ENCODE measurements at regions not wholly inside any gene's neighbourhood (a gene's known extent, or its start where the extent isn't known, plus 50 kb on each side); places are given as distances from the start of the nearest gene placed in this dataset.
"Not testable (repeated sequence)": the region's sequence is repeated elsewhere in the genome, so short reads cannot be mapped to it uniquely, and the experiment has no call there.

DNA sequence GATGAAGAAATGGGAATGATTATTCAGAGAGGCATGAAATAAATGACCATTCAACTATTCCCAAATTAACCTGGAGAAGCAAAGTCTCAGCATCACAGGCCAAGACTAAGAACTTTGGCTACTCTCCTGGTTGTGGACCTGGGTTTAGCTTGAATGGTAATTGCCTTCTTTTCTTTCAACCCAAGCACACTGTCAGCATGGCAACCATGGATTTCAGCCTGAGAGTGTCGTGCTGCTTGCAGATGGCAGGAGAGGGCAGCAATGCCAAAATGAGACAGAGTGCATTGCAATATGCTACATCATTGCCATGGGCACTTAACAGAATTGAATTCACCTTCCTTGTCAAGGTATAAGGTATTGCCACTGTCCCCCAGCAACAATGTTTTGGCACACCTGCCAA, 767.2 kb downstream of the REEP3 start:
- DNase-seq, result peak in 16 of 42 donors; percentile 5 to 57 (median 26)
- intact Hi-C loops (cut with DNase I), result no loop called here

DNA sequence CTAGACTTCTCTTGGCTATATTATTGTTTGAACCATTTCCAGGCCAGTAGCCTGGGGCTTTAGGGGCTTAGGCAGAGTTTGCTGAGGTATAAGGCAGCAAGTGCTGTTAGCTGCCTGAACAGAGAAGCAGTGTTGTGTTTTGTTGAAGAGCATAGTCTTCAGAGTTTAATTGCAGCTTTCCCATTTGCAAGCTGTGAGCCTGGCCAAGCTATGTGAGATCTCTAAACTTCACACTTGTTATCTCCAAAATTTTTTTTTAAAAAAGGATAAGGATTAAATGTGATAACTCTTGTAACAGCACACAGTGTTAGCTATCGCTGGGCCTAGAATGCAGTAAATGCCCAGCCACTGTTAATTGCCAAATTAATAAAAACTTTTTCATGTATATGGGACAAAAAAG, 782.4 kb downstream of the REEP3 start:
- intact Hi-C loops (cut with DNase I), result no loop called here
- DNase-seq, result no peak

DNA sequence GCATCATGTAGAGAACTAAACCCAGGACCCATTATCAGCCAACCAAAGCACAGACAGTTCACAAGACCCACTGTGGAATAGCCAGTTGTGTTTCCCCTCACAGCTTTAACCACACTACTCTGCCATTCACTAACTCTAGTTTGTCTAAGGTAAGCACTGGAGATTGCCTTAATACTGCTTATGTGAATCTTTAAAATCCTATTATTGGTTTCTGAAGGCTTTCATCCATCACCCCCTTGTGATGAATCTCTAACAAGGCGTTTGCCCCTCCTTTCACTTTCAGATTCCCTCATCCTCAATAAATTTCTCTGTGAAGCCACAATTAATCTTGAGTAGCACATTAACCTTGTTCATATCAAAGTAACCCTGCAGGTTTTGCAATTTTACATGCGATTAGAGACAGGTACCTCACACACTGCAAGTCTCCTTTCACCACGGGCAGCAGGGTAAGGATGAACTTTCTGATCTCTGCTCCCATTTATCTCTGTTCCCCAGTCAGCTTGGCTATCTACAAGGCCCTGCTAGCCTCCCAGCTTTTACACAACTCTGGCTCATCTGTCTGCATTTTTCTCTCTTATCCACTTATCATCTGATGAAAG, 785.6 kb downstream of the REEP3 start:
- intact Hi-C loops (cut with DNase I), result no loop called here
- no peak for DNase-seq

DNA sequence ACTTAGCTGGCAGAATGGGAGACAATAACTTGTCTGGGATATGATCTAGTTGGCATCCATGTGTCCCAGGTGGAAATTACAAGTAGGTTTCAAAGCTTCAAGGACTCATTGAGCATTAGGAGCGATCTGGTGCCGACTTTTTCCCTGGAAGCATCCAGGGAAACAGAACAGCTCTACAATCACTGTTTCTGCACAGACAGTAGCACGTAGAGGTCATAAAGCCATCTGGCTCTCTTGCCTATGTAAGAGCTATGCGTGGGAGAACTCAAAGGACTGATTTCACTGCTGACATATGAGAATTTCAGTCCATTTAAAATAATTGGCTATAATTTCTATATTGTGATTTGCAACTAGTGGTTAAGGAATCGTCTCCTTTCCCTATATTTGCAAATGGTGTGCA, 791.7 kb downstream of the REEP3 start:
- intact Hi-C loops (cut with DNase I), result no loop called here
- no peak for DNase-seq

DNA sequence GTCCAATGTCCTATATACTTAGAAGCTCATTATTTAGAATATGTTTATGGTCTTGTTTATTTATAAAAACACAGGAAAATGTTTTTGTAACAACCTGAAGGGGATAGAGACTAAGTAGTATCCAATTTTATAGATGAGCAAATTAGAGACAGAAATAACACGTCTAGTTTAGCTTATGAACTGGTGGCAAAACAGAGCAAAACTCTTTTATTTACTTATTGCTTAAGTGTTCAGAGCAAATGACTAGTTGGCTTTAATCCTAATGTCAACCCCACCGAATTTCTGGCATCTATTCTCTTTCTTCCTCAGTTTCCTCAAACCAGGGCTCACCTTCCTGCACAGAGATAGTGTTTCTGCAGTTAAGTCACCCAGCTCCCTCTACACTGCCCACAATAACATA, 792.8 kb downstream of the REEP3 start:
- intact Hi-C loops (cut with DNase I), result no loop called here
- no peak for DNase-seq

DNA sequence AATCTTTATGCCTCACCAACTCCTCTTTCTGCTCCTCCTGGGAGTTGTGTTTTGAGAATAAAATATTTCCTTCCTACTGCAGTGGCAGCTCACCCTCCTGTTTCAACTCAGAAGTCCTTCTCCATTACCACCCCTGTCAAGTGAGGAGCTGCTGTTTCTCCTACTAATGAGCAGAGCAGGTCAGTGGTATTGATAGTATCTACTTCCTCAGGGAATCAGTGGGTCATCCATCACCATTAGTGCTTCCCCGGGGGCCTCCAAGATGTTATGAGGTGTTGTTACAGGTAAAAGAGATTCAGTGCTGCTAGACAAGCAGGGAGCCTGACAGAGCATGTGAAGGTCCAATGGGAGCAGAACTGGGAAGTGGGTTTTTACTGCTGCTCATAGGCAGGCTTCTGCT, 795.2 kb downstream of the REEP3 start:
- intact Hi-C loops (cut with DNase I), result no loop called here
- no peak for DNase-seq

DNA sequence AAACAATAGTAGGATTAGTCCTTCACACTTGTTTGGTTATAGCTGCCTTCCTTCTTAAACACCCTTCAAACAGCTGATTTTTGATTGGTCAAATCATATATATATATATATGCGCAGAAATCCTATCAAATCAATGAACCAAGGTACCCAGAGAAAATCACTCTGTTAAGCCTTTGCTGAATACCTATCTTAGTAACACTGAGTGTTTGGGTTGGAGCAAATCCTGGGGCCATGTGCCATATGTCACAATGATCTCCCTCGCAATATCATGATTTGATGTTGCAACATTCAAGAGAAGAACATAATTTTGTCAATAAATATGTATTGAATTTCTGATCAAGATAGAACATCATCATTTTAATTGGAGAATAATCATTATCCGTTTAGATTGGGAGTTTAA, 795.6 kb downstream of the REEP3 start:
- no peak for DNase-seq
- intact Hi-C loops (cut with DNase I), result no loop called here

DNA sequence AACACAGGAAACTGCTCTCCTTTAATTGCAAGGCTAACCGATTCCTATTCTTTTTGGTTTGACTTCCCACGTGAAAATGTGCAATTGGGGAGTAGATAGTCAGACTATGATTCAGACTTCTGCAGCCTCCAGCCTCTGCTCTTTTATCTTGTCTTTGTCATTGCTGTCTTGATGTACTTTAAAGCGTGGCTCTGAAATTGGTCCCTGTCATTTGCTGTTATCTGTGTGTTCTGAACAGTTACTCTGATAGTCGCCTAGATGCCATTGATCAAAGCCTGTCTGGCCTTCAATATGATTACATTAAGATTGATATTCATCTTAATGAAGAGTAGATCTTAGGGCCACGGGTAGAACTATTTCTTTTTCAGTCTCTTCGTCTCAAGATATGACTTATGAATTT, 799.2 kb downstream of the REEP3 start:
- intact Hi-C loops (cut with DNase I), result no loop called here
- DNase-seq, result peak in 10 of 42 donors; percentile 3 to 45 (median 14)

DNA sequence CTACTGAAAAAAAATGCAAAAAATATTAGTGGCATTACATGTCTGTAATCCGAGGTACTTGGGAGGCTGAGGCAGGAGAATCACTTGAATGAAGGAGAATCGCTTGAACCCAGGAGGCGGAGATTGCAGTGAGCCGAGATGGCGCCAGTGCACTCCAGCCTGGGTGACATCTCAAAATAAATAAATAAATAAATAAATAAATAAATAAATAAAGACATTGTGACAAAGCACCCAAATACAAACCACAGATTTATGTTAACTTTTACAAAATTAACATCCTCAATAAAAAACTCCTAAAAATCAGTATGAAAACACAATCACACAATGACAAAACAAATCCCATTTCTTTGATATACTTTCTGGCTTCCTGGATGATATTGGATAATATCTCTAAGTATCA, 808.3 kb downstream of the REEP3 start:
- no peak for DNase-seq
- intact Hi-C loops (cut with DNase I), result no loop called here

DNA sequence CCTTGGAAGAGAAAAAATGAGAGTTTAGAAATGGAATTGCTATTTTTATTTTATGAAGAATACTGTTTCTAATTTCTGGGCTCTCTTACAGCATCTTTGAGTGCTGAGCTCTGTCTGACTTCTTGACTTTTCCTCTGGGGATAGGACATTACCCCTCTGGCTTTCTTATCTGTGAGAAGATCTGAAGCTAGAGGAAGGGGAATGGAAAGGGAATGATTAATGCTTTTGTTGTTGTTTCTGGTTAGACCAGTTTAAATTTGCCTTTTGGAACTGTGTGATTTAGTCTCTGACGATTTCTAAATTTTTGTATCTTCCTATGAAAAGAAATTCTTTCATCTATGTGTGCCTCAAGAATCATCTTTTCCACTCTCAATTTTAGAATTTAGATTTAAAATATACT, 811.4 kb downstream of the REEP3 start:
- intact Hi-C loops (cut with DNase I), result no loop called here
- no peak for DNase-seq

DNA sequence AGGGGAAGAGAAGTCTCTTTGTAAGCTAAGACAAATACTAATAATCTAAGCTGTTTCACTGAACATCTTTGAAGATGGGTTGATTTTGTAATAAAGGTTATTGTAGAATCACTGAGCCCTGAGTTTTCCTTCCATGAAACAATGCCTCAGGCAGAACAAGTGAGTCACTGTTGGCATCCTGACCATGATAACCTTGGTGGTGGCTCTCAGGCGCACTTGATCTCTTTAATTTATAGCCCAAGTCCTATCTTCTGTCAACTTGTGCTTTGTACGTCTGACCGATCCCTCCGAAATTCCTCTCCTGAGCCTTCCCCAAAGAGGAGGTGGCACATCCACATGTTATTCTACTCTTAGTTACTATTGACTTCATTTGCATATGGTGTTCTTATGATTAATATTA, 812.9 kb downstream of the REEP3 start:
- intact Hi-C loops (cut with DNase I), result no loop called here
- DNase-seq, result no peak

DNA sequence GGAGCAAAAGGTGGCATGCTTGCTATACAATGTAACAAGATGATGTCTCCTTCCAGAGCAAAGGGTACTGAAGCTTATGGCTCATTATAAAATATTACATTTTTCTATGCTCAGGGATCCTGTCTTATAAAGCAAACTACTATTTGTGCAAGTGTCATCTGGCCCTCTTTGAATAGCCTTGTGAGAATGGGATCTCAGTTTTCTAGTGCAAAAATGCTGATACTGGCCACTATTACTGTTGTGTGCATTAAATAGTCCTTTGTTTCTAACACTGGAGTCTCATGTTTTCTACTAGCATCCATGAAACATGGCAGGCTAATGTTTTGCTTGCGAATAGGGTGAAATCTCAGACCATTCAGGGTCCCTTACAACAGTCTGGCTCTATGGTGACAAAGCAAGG, 823.0 kb downstream of the REEP3 start:
- DNase-seq, result peak in 1 of 42 donors; percentile 20
- intact Hi-C loops (cut with DNase I), result no loop called here

DNA sequence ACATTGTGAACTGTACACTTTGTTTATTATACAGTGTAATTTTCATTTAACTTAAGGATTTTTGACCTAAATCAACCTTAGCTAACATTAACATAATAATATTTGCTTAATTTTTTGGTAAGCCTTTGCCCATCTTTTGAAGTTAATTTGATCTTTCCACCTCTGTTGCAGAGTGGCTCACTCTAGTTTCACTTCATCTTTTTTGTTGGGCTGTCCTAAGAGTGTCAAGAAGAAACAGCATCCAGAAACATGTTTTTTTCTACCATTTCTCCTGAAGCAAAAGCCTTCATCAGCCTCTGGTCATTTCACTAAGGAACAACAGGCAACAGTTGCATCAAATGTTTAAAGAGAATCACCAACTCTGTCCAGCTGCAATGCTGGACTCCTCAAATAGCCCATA, 824.7 kb downstream of the REEP3 start:
- intact Hi-C loops (cut with DNase I), result no loop called here

DNA sequence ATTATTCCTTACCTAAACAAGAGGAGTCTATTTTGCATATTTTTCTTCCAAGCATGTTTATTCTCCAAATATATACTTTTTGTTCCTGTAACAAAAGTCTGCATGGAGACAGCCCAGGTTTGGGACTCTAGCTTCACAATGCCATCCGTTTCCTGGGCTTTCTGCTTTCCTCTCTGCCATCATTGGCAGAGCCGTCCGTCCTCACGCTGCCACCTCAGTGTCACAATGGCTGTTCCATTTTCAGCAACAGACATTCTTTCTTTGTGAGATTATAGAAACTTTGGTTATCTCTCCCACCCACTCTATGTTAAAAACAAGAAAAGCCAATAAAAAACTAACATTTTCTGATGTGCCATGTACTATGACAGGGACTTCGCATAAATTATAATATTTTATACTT, 825.2 kb downstream of the REEP3 start:
- intact Hi-C loops (cut with DNase I), result no loop called here
- peak in 37 of 42 donors; percentile 9 to 69 (median 35) for DNase-seq

More for the DNA sequence above, 824.7 kb downstream of the REEP3 start:
- no peak for DNase-seq

DNA sequence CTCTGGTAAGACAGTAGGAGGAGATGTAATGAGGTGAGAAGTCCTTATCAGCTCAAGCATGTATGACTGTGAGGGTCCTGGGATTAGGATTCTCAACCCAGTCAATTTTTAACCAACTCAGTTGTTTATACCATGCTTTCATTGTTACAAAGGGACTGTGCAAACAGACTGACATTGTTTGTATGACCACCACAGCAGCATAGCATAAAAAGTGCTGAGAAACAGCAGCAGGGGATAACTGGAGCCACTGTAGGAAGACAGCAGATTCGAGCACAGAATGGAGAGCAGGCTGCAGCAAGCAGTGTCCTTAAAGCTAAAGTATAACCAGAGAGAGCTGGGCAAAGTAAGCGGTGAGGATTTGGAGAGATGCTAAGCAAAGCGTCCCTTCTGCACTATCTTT, 829.5 kb downstream of the REEP3 start:
- intact Hi-C loops (cut with DNase I), result no loop called here
- DNase-seq, result peak in 15 of 42 donors; percentile 4 to 59 (median 21)

DNA sequence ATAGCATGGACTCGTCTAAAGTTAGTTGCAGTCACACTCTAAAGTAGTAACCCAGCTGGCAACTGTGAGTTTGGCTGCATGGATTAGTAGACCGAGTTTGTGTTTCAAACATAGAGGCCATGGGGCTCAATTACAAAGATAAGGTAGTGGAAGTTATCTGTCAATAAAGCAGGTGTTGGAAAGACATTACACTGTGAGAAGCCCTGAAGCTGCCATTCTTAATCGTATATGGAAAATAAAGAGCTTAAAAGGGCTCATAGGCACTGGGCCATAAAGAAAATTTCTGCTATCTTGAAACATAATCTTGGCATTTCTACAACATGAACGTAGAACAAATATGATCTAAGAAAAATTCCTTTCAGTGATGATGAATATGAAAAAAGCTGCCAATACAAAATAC, 837.7 kb downstream of the REEP3 start:
- intact Hi-C loops (cut with DNase I), result no loop called here
- no peak for DNase-seq

DNA sequence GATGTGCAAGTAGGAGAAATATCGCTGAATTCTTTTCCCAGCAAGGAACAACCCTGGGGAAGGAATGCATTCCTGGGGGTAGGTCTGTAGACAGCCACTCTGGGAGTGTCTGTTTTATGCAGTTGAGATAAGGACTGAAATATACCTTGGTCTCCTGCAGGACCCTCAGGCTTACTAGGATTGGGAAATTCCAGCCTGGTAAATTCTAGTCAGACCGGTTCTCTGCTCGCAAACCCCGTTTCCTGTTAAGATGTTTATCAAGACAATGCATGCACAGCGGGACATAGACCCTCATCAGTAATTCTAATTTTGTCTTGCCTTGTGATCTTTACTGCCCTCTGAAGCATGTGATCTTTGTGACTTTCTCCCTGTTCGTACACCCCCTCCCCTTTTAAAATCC, 839.0 kb downstream of the REEP3 start:
- intact Hi-C loops (cut with DNase I), result not testable (repeated sequence)

DNA sequence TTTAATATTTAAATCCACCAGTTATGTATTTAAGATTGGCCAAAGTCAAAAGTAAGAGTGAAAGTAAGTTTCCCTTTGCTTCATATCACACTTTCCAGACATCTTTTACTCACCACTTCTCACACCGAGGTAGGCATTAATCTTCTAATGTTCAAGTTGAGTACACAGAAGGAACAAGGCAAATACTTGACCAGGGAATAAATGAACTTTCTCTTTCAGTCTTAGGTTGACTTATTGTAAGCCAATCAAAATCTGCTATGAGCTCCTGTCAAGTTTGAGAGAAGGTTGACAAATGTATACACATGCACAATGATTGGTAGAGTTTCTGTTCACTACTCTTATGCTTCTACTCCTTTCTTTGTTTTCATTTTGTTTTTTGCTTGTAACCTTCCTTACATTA, 842.5 kb downstream of the REEP3 start:
- DNase-seq, result no peak
- intact Hi-C loops (cut with DNase I), result no loop called here

More for the DNA sequence above, 839.0 kb downstream of the REEP3 start:
- DNase-seq, result not testable (repeated sequence)

DNA sequence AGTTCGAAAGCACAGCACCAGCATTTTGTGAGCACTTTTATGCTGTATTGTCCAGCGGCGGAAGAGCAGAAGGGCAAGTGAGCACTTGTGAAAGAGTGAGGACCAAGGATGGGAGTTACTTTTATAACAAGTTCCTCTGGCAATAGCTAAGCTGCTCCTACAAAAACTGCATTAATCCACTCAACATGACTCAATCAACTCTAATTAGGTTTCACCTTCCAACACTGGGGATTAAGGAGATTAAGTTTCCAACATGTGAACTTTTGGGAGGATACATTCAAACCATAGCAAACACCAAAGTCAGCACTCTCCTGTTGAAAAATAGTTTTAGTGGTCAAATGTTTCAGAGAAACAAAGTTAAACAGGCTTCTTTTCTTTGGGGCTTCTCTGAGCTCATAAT, 844.5 kb downstream of the REEP3 start:
- intact Hi-C loops (cut with DNase I), result no loop called here
- no peak for DNase-seq

DNA sequence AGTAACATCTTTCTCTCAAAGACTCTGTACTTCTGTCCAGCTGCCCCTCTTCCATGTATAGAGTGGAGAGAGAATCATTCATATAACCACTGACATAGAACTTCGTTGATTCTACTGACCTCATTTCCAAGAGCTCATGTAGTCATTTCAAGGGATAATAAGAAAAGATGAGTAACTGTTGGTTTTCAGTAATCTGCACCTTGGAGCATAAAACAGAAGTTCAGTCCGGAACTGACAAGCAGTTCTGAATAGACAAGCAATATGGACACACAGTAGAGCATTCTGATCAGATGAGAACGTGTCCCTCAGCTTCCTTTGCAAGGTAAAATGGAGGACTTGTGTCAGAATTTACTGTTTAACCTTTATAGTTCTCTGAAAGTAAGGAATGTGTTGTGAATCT, 847.1 kb downstream of the REEP3 start:
- intact Hi-C loops (cut with DNase I), result no loop called here
- no peak for DNase-seq

DNA sequence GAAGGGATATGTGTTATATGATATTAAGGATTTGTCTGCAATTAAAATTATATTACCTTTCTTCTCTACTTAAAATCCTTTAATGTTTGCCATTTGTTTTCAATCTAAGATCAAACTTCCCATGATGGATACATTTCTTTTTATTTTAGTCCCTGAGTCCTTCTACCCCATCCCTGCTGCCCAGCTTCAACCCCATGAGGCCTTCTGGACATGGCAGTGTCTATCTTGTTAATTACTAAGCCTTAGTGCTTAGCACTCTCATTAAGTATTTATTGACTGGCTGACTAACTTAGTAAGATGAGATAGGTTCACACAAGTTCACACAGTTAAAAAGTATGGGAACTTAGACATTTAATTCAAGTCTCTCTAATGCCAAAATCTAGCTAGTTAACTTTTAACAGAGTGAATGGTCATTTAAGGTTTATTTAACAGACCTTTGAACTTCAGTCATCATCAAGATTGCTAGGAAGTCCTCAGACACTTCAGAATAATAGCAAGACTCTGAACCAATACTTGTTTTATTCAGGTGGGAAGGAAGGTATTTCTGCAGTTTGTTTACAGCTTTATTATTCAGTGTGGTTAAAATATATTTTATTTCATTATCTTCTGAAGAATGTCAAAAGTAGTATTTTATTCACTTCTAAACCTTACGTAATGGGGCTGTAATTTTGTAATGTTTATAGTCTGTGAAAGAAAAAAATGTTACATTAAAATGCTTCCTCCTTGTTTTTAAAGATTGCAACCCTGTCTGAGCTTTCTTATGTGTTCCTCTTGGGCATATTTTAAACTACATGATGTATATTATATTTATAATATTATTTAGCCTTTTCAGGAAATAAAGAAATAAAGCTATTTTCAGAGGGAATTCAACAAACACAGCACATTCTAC, 848.9 kb downstream of the REEP3 start:
- no peak for DNase-seq
- intact Hi-C loops (cut with DNase I), result no loop called here
